DMS53 treated with DMSO at 0.1 percent for 48 hours (cell line): ENCODE measurements at regions not wholly inside any gene's neighbourhood (a gene's known extent, or its start where the extent isn't known, plus 50 kb on each side); places are given as distances from the start of the nearest gene placed in this dataset.

ENCODE experiments used
- DNase-seq: peaks from one replicate; lab custom pipeline; 2025; ENCODE audit not compliant: unreplicated experiment; lab: John Stamatoyannopoulos, UW

GRCh38 chr2:16149349-16150243 lies 209.2 kb downstream of the MYCN start:
- no peak for DNase-seq

- DNase-seq, result no peak
These were observed 208.4 kb downstream of the MYCN start for GRCh38 chr2:16148632-16149348.

- DNase-seq, result no peak
These were observed 202.3 kb downstream of the MYCN start for GRCh38 chr2:16142383-16143361.

- DNase-seq, result no peak
These were observed 201.2 kb downstream of the MYCN start for GRCh38 chr2:16141641-16141921.

GRCh38 chr2:16140771-16141640 lies 200.7 kb downstream of the MYCN start:
- no peak for DNase-seq

GRCh38 chr2:16139663-16140615 lies 199.6 kb downstream of the MYCN start:
- DNase-seq, result no peak

GRCh38 chr2:16138811-16139662 lies 198.7 kb downstream of the MYCN start:
- no peak for DNase-seq

- DNase-seq, result no peak
These were observed 196.9 kb downstream of the MYCN start for GRCh38 chr2:16137080-16137755.

GRCh38 chr2:16136461-16137035 lies 196.2 kb downstream of the MYCN start:
- DNase-seq, result no peak

GRCh38 chr2:16135913-16136310 lies 195.6 kb downstream of the MYCN start:
- no peak for DNase-seq

- no peak for DNase-seq
These were observed 195.0 kb downstream of the MYCN start for GRCh38 chr2:16135196-16135912.

- no peak for DNase-seq
These were observed 194.3 kb downstream of the MYCN start for GRCh38 chr2:16134436-16135165.

GRCh38 chr2:16130906-16131400 lies 190.6 kb downstream of the MYCN start:
- DNase-seq, result no peak

GRCh38 chr2:16130541-16130880 lies 190.2 kb downstream of the MYCN start:
- no peak for DNase-seq

GRCh38 chr2:16129716-16130540 lies 189.6 kb downstream of the MYCN start:
- no peak for DNase-seq
